ENCODE measurements at regions not wholly inside any gene's neighbourhood (a gene's known extent, or its start where the extent isn't known, plus 50 kb on each side); places are given as distances from the start of the nearest gene placed in this dataset.
"Not testable (repeated sequence)": the region's sequence is repeated elsewhere in the genome, so short reads cannot be mapped to it uniquely, and the experiment has no call there.

- DNase-seq, result no peak
These were observed 114.5 kb upstream of the IRX1 start for GRCh38 chr5:3481175-3481574.

GRCh38 chr5:3475674-3476073 lies 120.0 kb upstream of the IRX1 start:
- no peak for DNase-seq

GRCh38 chr5:3466392-3466791 lies 129.2 kb upstream of the IRX1 start:
- no peak for DNase-seq

GRCh38 chr5:3460416-3460815 lies 135.2 kb upstream of the IRX1 start:
- DNase-seq, result no peak

- DNase-seq, result no peak
These were observed 139.4 kb upstream of the IRX1 start for GRCh38 chr5:3456121-3456681.

GRCh38 chr5:3454028-3454427 lies 141.6 kb upstream of the IRX1 start:
- not testable (repeated sequence) for DNase-seq

GRCh38 chr5:3452622-3453021 lies 143.0 kb upstream of the IRX1 start:
- DNase-seq, result no peak

- no peak for DNase-seq
These were observed 143.7 kb upstream of the IRX1 start for GRCh38 chr5:3451961-3452360.

GRCh38 chr5:3449481-3449880 lies 146.2 kb upstream of the IRX1 start:
- no peak for DNase-seq

GRCh38 chr5:3446410-3446809 lies 149.2 kb upstream of the IRX1 start:
- DNase-seq, result no peak

GRCh38 chr5:3445517-3445916 lies 150.1 kb upstream of the IRX1 start:
- not testable (repeated sequence) for DNase-seq

- DNase-seq, result no peak
These were observed 163.5 kb upstream of the IRX1 start for GRCh38 chr5:3432135-3432534.

- DNase-seq, result no peak
These were observed 164.9 kb upstream of the IRX1 start for GRCh38 chr5:3430691-3431090.

GRCh38 chr5:3429962-3430361 lies 165.7 kb upstream of the IRX1 start:
- no peak for DNase-seq

GRCh38 chr5:3428334-3428733 lies 167.3 kb upstream of the IRX1 start:
- DNase-seq, result peak; percentile 97 to 98

GRCh38 chr5:3424946-3425345 lies 170.7 kb upstream of the IRX1 start:
- DNase-seq, result no peak

GRCh38 chr5:3417376-3417943 lies 178.2 kb upstream of the IRX1 start:
- DNase-seq, result no peak

GRCh38 chr5:3414371-3414770 lies 181.3 kb upstream of the IRX1 start:
- no peak for DNase-seq

- no peak for DNase-seq
These were observed 183.5 kb upstream of the IRX1 start for GRCh38 chr5:3412146-3412545.

- no peak for DNase-seq
These were observed 184.3 kb upstream of the IRX1 start for GRCh38 chr5:3411363-3411762.

GRCh38 chr5:3401635-3402034 lies 194.0 kb upstream of the IRX1 start:
- no peak for DNase-seq

- no peak for DNase-seq
These were observed 195.0 kb upstream of the IRX1 start for GRCh38 chr5:3400659-3401058.

GRCh38 chr5:3394891-3395599 lies 200.6 kb upstream of the IRX1 start:
- peak; percentile 85 to 96 for DNase-seq

GRCh38 chr5:3393920-3394597 lies 201.6 kb upstream of the IRX1 start:
- peak; percentile 98 to 99 for DNase-seq

All from NCI-H524 (cell line).